CD4-positive, alpha-beta T cell treated with Interleukin-1 beta for 1 hour (primary cell): ENCODE measurements at regions not wholly inside any gene's neighbourhood (a gene's known extent, or its start where the extent isn't known, plus 50 kb on each side); places are given as distances from the start of the nearest gene placed in this dataset.

ENCODE experiments used
- DNase-seq, 2 donors: peaks; one replicate each; pipeline ENCODE4 v3.0.0-alpha.2; 2020 to 2022

- DNase-seq: no peak
Observed at GRCh38 chr7:25399000-25399750, 170.9 kb upstream of the NPVF start.

- no peak for DNase-seq
Observed at GRCh38 chr7:25402532-25402931, 174.2 kb upstream of the NPVF start.

DNA sequence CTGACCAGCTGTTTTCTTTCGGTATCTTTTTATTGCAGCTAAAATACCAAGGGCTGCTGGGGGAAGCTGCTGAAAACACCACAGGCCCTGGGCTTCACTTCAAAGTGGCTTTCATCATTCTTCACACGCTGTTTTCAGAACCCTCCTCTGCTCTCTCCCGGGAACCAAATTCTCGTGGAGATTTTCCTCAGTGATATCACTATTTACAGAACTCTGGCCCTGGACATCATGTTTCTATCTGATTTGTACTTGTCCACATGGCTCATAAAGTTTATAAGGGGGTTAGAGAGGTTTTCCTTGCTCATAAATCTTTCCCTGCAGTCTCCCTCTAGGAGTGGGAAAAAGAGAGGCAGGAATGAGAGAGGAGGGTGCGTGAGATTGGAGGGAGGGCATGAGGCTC, 177.4 kb upstream of the NPVF start:
- DNase-seq: no peak

DNA sequence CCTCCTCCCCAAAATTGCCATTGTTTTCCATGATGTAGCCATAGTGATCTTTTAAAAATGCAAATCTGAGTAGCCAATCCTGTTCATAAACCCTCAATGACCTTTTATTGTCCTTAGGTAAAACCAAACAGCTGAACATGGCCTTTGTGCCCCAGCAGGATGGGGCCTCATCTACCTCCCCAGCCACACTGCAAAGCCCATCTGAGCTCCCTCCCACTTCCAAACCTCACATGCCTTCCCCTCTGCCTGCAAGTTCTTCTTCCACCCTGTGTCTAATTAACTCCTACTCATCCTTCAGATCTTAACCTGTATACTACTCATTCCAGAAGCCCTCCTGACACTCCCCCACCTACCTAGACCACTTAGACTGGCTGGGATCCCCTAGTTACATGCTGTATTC, 178.8 kb upstream of the NPVF start:
- no peak for DNase-seq

DNA sequence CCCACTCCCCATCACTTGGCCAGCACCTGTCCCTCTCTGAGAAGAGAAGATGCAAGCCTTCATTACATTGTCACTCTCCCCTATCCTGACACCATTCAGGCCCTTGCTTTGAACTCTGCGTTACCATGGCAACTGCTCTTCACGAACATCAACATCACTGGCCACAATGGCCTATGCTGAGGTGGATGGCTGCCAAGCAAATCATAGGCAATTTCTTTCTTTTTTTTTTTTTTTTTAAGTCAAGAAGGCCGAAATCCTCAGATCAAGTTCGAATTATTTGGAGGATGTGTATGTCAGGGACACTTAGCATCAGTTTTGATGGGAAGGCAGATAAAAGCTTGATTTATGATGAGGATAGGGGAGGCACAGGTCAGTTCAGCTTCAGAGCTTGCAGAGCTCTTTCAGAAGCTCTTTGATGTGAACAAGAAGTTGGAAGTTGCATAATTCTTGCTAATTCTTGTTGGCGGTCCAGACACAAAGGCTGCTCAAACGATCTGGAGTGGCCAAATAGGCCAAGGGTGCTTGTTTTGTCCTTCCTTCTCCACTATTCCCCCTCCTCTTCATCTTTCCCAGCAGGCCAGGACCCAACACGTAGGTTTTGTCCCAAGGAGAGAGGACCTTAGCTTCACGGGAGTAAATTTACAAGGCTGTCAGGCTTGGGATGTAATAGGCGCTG, 179.9 kb upstream of the NPVF start:
- no peak for DNase-seq

GRCh38 chr7:25408876-25409275, 180.6 kb upstream of the NPVF start:
- no peak for DNase-seq

DNA sequence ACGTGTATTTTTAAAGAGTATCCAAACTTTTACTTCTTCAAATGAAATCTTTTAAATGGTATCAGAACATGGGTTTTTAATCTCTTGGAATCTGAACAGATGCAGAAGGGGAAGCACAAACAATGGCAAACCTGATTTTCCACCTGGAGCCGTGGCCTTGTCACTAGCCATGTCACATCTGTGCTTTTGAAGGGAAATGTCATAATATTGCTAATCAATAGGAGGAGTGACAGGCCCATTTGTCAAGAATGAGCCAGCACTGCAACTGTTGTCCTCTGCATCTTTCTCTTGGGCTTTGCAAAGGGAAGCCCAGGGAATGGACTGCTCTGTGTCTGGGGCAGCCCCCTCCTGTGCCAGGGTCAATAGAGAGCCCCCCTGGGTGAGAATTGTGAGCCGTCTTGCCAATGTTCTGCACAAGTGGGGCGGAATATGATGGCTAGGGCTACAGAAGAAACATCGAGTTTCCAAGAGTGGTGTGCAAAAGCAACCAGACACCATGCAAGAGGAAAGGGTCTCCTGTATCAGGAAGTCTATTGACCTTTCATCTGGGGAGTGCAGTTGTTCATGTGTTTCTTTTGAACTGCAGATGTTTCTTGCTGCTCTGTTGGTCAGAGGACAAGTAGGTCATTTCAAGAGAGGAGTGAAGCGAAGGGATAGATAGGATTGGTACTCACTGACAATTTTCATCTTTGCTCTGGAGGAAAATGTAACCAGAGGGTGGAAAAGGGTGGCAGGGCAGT, 181.8 kb upstream of the NPVF start:
- DNase-seq: no peak

DNA sequence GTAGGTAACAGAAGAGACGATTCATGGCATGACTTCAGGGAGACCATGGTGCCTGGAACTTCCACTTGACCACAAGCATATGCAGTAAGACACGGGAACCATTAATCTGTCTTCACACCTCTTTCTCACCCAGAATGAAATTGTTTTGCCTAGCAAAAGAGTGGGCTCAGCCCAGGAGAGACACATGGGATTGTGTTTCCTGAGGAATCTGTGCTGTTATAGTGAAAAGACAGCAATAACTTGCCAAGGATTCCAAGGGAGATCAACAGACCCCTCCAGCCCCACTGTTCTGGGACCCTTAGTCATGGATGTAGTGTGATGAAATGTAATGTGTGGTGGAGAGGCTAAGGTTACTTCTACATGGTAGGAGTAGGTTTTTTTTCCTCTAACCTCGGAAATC, 192.5 kb upstream of the NPVF start:
- no peak for DNase-seq

- no peak for DNase-seq
Observed at GRCh38 chr7:25424113-25424512, 195.8 kb upstream of the NPVF start.

- DNase-seq: no peak
Observed at GRCh38 chr7:25424855-25425254, 196.6 kb upstream of the NPVF start.

DNA sequence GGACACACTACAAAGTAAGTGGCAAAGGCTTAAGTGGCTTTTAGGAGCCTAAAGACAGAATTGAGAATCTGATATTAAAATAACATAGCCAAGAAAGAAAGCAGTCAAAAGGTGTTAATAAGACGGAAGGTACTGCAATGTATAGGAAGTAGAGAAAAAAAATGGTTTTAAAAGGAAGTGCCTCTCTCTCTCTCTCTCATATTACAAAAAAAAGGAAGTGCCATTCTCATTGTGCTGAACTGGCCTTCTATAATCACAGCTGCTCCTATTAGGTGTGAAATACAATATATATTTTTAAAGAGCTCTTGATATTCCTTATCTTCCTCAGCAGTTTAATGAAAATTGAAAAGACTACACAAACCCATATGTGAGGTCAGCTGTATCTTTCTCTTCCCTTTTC, 199.4 kb upstream of the NPVF start:
- DNase-seq: no peak

DNA sequence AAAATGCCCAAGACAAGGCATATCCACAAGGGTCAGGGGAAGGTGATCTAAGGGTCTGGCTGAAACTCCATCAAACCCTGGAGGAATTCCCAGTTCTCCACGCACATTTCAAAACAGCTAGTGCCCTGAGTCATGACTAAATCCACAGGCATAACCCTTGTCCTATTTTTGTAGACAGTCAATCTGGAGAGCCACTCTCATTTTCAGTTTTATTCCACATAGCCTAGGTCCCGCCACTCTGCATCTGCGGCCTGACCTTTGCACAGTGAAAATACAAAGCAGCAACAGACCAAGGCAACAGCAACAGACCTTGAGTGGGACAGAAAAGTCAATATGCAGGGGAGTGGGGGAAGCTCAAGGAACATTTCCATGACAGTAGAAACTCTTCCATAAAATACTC, 201.4 kb upstream of the NPVF start:
- no peak for DNase-seq

- DNase-seq: no peak
Observed at GRCh38 chr7:25430200-25430931, 202.1 kb upstream of the NPVF start.

GRCh38 chr7:25431956-25432450, 203.7 kb upstream of the NPVF start:
- DNase-seq: no peak

DNA sequence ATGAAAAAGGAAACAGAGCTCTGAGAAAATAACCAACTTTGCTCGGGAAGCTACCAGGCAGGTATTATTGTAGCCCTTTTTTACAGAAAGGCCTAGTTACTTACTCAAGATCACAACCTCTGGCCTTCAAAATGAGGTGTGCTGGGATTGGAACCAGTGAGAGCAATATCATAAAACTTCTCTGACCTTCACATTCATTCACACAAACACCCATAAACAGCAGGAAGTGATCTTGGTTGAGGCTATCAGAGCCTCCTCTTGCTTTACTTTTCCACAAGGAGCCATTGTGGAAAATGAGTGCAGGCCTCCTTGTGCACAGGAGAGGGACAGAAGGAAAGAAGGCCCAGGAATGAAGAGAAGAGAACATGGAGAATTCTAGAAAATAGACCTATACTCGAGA, 204.5 kb upstream of the NPVF start:
- DNase-seq: no peak

DNA sequence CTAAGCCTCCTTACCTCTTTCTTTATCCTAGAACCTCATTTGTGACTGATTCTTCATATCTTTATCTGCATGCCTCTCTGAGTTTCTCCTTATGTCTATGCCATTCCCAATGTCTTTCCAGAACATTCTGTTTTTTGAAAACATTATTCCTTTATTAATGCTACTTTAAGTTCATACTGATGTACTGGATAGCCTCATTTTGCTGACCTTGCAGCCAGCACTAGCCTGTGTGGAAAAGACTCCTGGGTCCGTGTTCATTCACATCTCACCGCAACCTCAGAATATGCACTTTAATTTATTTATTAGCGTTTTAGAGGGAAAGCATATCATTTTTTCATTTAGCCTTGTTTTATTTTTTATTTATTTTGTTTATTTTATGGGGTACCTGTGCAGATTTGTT, 208.1 kb upstream of the NPVF start:
- no peak for DNase-seq

DNA sequence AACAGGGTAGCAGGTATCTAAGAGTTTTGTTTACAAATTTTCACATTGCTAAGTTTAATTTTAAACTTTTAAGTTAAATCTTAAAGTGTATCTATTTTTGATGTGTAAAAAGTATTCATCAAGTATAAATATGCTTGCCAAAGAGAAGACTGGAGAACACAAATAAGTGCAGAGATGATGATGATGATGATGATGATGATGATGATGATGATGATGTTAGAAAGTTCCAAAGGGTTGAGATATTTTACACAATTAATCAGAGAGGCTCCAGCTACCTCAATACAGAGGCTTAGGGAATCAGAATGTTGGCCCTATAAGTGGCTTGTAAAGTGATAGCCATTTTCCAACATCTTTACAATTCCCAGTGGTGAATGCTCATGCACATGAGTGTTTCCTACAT, 209.0 kb upstream of the NPVF start:
- no peak for DNase-seq

GRCh38 chr7:25444991-25445390, 216.7 kb upstream of the NPVF start:
- no peak for DNase-seq

GRCh38 chr7:25448301-25448700, 220.0 kb upstream of the NPVF start:
- DNase-seq: no peak

DNA sequence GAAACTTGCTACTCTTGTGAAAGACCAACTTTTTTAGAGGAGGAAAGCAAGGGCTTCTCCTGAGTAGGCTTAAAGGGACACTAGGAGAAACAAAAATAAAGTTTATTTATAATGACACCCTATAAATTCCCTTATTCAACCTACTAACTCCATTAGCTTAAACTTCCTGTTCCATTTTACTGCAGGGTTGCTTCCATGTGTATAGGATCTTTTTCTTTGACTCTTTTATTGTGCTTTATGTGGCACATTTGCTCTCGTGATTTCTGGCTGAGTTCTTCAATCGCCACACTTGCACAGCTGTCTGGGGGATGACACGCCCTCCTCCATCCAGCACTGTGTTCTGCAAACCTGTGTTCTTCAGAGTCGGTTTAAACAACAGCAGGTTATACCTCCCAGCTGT, 225.7 kb upstream of the NPVF start:
- no peak for DNase-seq

- no peak for DNase-seq
Observed at GRCh38 chr7:25454562-25455041, 226.3 kb upstream of the NPVF start.

DNA sequence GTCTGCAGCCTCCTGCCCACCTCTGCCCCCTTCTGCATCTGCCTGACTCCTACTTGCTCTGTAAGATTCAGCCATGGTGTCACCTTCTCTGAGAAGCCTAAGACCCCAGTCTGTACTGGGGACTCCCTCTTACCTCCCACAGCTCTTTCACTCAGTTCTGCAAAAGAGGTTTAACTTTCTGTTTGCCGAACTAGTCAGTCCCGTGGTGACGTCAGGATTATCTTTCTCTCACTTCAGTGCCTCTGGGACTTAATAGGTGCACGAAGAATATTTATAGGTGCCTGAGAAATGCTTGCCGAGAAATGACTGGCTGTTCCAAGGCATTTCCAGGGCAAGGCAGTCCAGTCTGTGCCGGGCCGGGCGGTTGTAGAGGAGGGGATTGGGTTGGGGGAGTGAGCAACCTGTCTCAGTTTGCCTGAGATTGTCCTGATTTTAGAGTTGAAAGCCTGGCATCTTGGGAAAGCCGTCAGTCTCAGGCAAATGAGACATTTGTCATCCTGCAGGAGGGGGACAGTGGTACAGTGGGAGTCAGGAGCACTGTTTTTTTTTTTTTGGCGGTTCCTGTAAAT, 227.5 kb upstream of the NPVF start:
- no peak for DNase-seq
